GM19468 (cell line): ENCODE measurements at regions not wholly inside any gene's neighbourhood (a gene's known extent, or its start where the extent isn't known, plus 50 kb on each side); places are given as distances from the start of the nearest gene placed in this dataset.
"Not testable (repeated sequence)": the region's sequence is repeated elsewhere in the genome, so short reads cannot be mapped to it uniquely, and the experiment has no call there.

Source experiments
- ATAC-seq: cut with Tn5 transposase; IDR thresholded peaks from one replicate; pipeline ENCODE4 v1.9.1; 2021; ENCODE audit warnings: mild to moderate bottlenecking, moderate library complexity, moderate number of reproducible peaks; ENCODE audit not compliant: unreplicated experiment; ENCODE audit errors: extremely low read depth

GRCh38 chr13:33409673-33410510 lies 124.3 kb upstream of the STARD13 start:
- ATAC-seq: no peak

GRCh38 chr13:33410619-33411018 lies 125.1 kb upstream of the STARD13 start:
- ATAC-seq: no peak

- ATAC-seq: no peak
These were observed 125.8 kb upstream of the STARD13 start for GRCh38 chr13:33411312-33411711.

DNA sequence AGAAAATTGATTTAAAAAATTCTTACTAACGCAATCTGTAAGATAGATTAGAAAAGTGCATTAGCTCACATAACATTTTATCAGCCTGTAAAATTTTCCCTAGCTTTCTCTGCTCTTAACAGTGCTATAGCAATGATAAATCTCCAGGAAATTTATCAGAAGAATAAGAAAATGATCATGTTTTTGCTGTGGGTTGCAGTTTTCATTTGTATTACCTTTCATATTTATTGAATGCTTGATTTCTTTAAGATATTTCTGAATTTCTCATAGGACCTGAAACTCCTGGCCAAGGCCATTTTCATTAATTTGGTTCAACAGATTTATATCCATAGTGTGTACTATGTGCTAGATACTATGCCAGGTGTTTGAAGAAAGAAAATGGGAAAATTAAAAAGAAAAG lies 130.3 kb upstream of the STARD13 start:
- no peak for ATAC-seq

DNA sequence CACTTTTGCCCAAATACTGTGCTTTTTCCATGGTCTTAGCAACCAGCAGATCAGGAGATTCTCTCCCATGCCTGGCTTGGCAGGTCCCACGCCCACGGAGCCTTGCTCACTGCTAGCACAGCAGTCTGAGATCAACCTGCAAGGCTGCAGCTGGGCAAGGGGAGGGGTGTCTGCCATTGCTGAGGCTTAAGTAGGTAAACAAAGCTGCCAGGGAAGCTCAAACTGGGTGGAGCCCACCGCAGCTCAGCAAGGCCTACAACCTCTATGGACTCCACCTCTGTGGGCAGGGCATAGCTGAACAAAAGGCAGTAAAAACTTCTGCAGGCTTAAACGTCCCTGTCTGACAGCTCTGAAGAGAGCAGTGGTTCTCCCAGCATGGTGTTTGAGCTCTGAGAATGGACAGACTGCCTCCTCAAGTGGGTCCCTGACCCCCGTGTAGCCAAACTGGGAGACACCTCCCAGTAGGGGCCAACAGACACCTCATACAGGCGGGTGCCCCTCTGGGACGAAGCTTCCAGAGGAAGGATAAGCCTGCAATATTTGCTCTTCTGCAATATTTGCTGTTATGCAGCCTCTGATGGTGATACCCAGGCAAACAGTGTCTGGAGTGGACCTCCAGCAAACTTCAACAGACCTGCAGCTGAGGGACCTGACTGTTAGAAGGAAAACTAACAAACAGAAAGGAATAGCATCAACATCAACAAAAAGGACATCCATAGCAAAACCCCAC lies 132.8 kb upstream of the STARD13 start:
- not testable (repeated sequence) for ATAC-seq

DNA sequence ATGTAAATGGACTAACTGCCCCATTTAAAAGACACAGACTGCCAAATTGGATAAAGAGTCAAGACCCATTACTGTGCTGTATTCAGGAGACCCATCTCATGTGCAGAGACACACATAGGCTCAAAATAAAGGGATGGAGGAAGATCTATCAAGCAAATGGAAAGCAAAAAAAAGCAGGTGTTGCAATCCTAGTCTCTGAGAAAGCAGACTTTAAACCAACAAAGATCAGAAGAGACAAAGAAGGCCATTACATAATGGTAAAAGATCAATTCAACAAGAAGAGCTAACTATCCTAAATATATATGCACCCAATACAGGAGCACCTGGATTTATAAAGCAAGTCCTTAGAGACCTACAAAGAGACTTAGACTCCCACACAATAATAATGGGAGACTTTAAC lies 134.6 kb upstream of the STARD13 start:
- not testable (repeated sequence) for ATAC-seq

GRCh38 chr13:33426131-33426530 lies 140.6 kb upstream of the STARD13 start:
- no peak for ATAC-seq

DNA sequence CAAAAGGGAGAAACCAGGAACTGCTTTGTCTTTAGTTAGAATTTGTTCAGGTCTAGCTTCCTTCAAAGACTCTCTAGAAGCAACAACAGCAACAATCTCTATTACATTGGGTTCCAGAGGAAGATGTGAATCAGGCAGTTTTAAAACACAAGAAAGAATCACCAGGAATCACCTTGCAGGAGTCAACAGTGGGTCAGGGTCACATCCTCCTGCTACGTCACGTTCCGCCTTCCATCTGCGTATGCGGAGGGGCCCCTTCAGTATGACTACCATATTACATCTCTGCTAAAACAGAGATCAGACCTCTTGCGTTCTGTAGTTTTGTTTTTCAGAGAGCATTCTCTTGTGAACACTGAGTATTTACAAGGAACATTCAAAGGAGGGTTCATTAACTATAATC lies 147.8 kb upstream of the STARD13 start:
- ATAC-seq: no peak

DNA sequence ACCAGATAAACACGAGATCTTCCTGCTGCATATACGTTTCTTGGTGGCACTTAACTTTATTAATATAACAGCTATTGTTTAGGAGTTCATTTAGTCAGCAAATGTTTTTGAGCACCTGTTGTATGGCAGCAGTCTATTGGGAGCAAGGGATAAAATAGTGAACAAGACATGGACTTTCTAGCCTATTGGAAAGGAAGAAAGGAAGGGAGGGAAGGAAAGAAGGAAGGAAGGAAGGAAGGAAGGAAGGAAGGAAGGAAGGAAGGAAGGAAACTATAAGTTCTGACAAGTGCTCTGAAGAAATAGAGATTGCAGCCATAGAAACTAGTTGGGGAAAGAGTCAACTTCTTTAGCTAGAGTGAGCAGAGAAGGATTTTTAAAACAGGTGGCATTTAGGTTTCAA lies 149.1 kb upstream of the STARD13 start:
- ATAC-seq: no peak

DNA sequence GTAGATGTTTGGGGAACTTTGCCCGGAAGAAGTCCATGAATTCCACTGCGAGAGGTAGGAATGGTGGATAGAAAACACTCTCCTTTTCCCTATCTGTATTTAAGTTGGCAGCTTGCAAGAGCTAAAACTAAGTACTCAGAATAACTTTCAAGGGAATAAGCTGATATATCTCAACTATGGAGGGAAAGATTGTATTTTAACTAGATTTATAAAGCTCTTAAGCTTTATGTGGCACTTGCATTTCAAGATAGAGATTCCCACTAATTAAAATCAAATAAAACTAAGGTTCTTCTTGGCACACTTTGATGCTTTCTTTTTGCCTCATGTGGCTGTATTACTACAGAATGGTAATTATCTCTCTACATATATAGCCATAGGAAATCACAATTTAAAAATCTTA lies 149.7 kb upstream of the STARD13 start:
- no peak for ATAC-seq

GRCh38 chr13:33438918-33439317 lies 153.4 kb upstream of the STARD13 start:
- no peak for ATAC-seq

- no peak for ATAC-seq
These were observed 155.5 kb upstream of the STARD13 start for GRCh38 chr13:33441015-33441414.

DNA sequence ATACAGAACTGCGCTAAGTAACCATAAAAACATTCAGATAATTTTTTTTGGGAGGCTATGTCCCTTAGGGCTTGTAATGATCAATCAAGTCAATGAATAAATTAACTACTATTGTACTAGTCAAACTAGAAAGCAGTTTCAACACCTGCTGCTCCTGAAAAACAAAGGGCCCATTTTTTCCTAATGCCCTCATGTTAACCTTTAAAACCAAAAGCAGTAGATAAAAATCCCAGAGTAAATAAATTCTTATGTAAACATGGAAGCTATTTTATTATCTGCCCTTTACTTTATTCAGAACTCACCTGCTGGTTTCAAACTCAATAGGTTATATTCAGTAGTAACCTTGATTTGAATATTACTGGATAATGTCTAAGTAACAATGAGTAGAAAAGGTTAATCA lies 159.5 kb upstream of the STARD13 start:
- no peak for ATAC-seq

GRCh38 chr13:33445476-33445875 lies 159.9 kb upstream of the STARD13 start:
- no peak for ATAC-seq

GRCh38 chr13:33446821-33447725 lies 161.5 kb upstream of the STARD13 start:
- ATAC-seq: no peak

- ATAC-seq: no peak
These were observed 163.3 kb upstream of the STARD13 start for GRCh38 chr13:33448889-33449288.

GRCh38 chr13:33450956-33451709 lies 165.6 kb upstream of the STARD13 start:
- ATAC-seq: no peak

- ATAC-seq: no peak
These were observed 167.4 kb upstream of the STARD13 start for GRCh38 chr13:33452873-33453517.

DNA sequence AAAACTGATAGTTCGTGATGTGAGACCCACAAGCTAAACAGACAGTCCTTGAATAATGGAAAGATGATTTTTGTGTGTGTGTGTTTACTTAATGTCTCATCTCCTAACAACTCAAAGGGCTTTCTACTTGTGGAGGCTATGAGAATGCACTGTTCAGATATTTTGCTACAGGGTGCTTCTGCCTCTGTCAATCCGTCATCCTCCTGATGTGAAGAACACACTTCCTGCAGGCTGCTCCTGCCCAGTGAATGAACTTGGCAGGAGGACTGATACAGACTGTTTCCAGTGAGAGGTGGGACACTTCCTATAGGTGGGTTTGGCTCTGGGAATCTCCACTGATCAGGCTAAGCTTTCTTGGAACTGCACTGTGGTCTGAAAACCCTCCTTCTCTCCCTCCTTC lies 168.4 kb upstream of the STARD13 start:
- no peak for ATAC-seq
